GM21786 (cell line): ENCODE measurements at regions not wholly inside any gene's neighbourhood (a gene's known extent, or its start where the extent isn't known, plus 50 kb on each side); places are given as distances from the start of the nearest gene placed in this dataset.

Experiments
- ATAC-seq: cut with Tn5 transposase; IDR thresholded peaks from one replicate; pipeline ENCODE4 v1.9.1; 2021; ENCODE audit not compliant: unreplicated experiment

GRCh38 chr2:126748188-126748760 is 92.3 kb downstream of the GYPC start:
- ATAC-seq = no peak

GRCh38 chr2:126748929-126749518 is 93.1 kb downstream of the GYPC start:
- ATAC-seq = no peak

DNA sequence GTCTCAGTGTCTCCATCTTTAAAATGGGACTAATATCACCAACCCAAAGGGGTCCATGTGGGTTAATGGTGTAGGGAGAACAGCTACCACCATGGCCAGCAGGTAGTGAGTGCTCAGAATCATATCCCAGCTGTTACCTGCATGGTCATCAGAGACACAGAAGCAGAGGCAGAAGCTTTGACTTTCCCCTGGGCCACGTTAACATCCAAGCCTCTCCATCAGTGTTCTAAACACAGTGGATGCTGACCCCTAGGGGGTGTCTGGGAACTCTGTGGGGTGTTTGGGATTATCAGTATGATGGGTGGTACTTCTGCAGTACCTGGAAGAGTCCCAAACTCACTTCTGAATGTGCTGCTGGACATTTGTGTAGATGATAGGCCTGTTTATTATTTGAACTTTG is 93.6 kb downstream of the GYPC start:
- ATAC-seq = no peak

GRCh38 chr2:126750506-126750905 is 94.5 kb downstream of the GYPC start:
- ATAC-seq = no peak

DNA sequence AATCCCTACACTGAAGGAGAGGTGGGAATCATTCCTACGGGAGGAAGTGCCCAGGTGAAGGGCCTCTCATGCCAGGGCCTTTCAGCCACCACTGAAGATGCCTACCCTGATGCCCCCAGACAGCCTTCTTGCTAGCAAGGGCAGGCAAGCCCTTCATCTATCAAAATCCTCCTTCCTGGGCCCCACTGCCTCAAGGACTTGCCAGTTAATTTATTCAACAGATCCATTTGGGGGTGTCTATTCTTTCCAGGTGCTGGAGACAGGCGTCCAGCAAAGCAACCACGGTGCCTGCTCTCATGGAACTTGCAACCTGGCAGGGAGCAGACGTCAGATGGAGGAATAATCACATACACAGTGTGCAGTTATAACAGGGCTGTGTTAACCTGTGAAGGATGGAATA is 95.5 kb downstream of the GYPC start:
- no peak for ATAC-seq

DNA sequence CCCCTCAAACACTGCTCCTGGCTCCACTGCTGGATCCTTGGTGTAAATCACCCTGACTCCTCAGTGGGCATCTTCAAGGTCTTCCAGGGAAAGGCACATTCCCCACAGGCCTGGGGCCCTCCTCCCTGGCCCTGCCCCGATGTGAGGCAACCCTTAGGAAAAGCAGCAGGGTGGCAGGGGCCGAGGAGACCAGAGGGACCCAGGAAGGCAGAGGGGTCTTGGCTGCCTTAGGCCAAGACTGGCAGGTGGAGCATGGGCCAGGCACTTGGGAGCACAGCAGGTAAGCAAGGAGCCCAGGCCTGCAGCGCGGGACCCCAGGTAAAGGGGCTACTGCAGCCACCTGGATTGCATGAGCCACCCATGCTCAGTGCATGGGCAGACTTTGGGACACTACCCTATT is 96.9 kb downstream of the GYPC start:
- ATAC-seq = no peak

GRCh38 chr2:126753501-126754212 is 97.7 kb downstream of the GYPC start:
- no peak for ATAC-seq

DNA sequence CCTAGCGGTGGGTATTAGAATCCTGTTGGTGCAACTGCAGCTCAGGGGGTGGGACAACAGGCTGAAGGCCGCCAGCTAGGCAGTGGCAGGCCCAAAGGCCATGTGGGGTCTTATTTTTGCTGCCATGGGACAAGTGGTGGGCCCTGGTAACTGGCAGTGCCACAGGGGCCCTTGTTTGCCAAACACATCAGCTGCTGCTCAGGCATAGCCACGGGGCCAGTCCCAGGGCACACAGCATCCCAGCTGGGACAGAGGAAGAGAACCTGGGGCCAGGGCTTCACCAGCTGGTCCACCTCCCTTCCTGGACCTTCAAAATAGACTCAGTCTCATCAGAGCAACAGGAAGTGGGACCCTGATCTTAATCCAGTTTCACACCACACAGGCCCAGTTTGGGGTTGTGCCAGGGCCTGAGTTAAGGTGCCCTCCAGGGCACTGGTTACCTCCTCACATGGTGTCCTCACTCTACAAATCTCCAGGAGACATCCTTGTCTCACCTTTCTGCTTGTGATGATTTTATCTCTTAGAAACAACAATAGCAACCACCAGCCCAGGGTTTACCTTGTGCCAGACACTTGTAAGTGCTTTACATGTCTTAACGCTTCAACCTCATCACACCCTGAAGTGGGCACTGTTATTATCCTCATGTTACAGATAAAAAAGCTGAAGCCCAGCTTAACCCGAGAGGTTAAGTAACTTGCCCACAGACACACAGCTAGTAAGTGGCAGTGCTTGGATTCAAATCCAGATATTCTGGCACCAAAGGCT is 98.5 kb downstream of the GYPC start:
- no peak for ATAC-seq

DNA sequence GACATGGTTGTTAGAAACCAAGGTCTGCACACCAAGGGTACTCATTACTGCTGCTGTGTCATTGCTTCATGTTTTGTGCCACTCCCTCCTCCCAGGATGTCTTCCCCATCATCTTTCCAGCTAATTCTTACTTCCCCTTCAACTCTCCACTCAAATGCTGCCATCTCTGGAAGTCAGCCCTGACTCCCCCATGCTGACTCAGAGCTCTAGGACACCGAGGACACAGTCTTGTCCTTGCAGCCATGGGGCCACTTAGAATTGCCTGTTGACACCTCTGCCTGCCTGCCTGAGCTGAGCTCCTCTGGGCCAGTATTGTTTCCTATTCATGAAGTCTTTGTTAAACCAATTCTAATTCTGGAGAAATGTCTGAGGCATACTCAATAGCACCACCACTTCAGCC is 100.2 kb downstream of the GYPC start:
- ATAC-seq = no peak

GRCh38 chr2:126761256-126761980 is 105.5 kb downstream of the GYPC start:
- no peak for ATAC-seq

DNA sequence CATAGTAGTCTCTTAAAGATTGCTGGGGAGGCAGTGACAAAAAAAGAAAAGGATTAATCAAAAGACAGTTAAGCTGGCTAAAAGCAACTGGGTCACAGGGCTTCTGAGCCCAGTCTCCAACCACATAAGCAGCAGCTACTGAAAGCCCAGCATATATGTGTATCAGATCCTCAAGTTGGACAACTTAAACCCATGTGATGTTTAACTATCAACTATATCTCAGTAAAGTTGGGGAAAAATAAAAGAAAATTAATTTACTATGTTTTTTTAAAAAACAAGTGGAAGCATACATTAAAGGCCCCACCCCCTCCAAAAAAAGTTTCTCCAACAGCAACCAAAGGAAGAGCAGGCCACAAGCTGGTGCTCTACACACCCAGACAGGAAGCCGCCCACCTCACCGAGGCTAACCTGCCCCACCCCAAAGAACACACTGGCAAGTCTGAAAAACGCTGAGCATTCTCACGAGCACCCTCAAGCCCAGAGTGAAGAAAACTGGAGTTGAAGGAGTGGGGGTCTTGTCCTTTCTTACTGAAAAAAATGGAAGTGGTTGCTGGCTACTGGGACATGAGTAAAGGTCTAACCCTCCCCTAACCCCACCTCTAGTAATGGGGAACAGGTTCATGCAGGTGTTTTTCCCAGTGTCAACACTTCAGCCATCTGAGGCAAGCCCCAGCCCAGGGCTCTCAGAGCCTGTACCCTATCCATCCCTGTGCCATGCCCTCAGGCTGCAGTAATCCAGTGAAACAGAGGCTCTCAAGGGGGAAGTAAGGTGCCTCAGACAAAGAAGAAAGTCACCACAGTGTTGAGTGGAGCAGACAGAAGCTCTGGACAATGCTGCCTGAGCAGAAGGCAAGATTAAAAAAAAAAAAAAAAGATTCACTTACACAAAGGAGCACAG is 106.3 kb downstream of the GYPC start:
- ATAC-seq = no peak

- no peak for ATAC-seq
Observed at GRCh38 chr2:126764686-126765265, 108.8 kb downstream of the GYPC start.

- ATAC-seq = no peak
Observed at GRCh38 chr2:126765395-126765794, 109.4 kb downstream of the GYPC start.

GRCh38 chr2:126766295-126766968 is 110.5 kb downstream of the GYPC start:
- no peak for ATAC-seq

DNA sequence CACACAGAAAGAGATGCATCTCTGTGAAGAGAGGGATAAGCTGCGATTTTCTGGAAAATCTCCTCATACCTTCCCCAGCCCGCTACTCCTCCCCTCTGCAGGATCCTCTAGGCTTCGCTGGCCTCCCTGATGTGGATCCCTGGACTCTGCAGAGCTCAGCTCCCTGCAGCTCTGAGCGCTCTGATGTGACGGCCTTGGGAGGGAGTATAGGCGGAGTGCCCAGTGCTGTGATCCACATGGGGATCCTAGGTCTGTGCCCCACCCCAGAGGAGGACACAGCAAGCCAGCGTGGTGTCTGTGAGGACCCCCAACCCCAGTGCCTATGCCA is 111.0 kb downstream of the GYPC start:
- ATAC-seq = no peak

DNA sequence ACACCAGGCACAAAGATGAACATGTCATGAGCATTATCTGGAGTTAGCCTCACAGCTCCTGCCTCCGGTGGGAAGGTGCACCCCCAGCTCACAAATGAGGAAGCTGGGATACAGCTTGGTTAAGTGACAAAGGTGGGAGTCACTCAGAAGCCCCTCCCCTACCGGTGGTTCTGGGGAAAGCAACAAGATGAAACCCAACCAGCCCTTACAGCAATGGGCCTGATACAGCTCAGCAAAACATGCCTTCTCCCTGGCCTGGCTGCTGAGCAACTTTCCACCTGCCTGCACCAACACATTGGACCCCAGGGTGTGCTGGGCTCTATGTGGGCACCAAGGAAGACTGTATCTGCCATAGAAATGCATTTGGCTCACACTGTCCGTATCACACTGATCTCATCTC is 113.2 kb downstream of the GYPC start:
- no peak for ATAC-seq

GRCh38 chr2:126770466-126770865 is 114.5 kb downstream of the GYPC start:
- ATAC-seq = no peak

DNA sequence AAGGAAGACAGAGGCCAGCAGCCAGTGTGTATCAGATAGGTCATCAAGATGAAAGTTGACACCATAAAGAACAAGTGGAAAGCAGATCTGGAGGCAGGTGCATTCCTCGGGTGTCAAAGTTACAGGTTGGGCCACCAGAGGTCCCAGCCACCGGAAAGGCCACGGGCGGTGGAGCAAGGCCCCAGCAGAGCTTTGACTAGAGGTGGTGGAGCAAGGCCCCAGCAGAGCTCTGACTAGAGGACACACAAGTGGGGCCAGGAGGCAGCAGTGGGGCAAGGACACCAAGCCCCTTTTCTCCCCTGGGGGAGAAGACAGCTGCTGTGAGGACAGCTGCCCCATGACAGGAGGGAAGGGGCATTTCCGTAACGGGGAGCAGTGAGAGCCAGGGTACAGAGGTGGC is 115.1 kb downstream of the GYPC start:
- no peak for ATAC-seq

- ATAC-seq = no peak
Observed at GRCh38 chr2:126771501-126772195, 115.7 kb downstream of the GYPC start.
